ENCODE measurements at regions not wholly inside any gene's neighbourhood (a gene's known extent, or its start where the extent isn't known, plus 50 kb on each side); places are given as distances from the start of the nearest gene placed in this dataset.

DNA sequence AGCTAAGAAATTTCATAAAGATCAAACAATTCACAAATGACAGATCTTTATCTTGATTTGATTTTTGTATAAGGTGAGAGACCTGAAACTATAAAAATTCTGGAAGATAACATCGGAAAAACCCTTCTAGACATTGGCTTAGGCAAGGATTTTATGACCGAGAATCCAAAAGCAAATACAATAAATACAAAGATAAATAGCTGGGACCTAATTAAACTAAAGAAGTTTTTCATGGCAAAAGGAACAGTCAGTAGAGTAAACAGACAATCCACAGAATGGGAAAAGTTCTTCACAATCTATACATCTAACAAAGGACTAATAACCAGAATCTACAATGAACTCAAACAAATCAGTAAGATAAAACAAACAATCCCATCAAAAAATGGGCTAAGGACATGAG lies 116.9 kb upstream of the BCHE start:
- TF ChIP-seq EP300 (IDR thresholded peaks at IDR 0.05; ENCODE audit: low read length) (no peak), PHF20 (IDR thresholded peaks at IDR 0.05; ENCODE audit: partially characterized antibody) (no peak), GATA2 (CRISPR knock-in tag; IDR thresholded peaks at IDR 0.05) (no peak), SIRT6 (IDR thresholded peaks at IDR 0.05; ENCODE audit: low read depth, low read length) (no peak), EZH2 (IDR thresholded peaks at IDR 0.05; ENCODE audit: borderline replicate concordance, low read depth, low read length) (no peak), ZSCAN29 (IDR thresholded peaks at IDR 0.05) (no peak), ESRRA (IDR thresholded peaks at IDR 0.05; ENCODE audit: borderline replicate concordance, low read depth) (no peak)

All from K562 (cell line).